Activated CD4-positive, alpha-beta T cell treated with anti-CD3 and anti-CD28 coated beads for 24 hours (primary cell): ENCODE measurements at regions not wholly inside any gene's neighbourhood (a gene's known extent, or its start where the extent isn't known, plus 50 kb on each side); places are given as distances from the start of the nearest gene placed in this dataset.

Source experiments
- DNase-seq, 2 donors: peaks; one replicate each; pipeline ENCODE4 v3.0.0-alpha.2; 2020; ENCODE audit warnings: low read depth in 2 of 2

DNA sequence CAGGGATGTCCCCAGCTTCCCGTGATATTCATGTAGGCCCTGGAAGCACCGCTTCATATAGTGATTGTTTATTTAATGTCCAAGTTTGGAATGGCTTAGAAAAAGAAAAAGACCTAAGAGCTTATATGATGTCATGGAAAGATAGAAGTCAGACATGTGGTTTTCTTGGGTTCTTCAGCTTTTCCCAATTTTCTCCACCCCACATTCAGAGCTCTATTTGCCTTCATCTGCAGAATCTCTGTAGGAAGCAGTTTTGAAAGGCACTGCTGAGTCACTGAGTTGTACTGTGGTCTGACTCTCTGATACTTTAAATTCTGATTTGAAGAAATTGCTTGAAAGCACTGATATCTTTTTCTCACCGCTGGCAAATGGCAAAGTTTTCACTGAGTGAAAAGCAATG lies 120.6 kb upstream of the EDNRA start:
- no peak for DNase-seq

DNA sequence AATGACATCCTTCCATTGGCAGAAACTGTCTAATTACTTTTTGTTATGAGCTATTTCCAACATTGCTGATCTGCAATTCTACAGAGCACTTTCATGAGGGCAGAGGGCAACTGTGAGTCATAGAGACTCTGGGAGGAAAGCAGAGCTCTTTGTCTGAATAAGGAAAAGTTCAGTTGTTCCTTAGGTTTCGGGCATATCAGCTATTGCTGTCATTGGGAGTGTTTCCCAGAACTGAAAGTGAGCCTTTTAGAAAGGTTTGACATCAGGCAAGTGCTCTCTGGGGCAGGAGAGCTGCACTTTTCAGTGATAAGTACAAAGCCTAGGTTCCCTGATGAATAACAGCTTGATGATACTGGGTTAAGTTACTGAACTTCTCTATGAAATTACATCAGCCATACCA lies 119.2 kb upstream of the EDNRA start:
- DNase-seq = no peak

DNA sequence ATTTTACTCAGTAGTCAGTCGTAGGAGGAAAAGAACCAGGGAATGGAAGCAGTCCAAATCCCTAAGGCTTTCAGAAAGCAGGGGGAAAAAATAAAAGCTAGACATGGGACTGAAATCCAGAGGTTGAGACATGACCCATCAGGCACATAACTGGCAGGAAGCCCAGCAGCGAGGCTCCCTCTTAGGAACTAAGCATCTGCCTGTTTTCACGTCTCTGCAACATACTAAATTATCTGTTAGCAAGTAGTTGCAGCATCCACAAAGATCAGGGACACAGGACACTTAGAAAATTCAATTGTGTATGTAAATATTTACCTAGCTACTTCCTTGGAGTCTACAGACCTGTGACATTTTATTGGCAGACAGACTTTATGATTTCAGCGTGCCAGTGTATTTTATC lies 118.0 kb upstream of the EDNRA start:
- no peak for DNase-seq

DNA sequence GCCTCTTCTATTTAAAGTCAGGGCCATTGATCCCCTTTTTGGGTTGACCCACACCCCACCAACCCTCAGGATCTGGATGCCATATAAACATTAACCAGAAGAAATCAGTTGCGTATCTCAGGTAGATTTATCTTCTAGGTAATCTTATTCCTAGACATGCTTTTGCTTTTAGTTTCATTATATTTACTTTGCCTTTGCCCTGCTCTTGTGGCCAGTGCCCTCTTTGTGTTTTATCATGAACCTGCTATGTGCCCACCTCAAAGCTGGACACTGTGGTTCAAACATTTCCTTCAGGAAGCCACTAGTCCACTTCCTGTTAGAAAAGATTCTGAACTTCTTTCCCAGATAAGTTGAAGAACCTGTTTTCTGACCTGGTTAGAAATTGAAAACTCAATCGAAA lies 117.4 kb upstream of the EDNRA start:
- no peak for DNase-seq

DNA sequence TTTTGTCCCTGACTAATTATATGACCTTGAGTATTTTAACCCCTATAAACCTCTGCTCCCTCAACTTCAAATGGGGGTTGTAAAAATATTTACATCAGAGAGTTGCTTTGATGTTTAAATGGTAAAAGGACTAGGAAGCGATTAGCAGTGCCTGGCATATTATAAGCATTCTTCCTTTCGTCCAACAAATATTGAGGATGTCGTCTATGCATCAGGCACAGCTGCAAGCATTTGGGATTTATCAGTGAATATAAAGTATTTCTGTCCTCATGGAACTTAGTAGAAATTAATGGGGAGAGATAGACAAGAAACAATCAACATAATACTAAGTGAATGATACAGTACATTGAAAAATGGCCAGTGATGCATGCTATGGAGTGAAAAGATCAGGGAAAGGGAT lies 115.5 kb upstream of the EDNRA start:
- DNase-seq = no peak

DNA sequence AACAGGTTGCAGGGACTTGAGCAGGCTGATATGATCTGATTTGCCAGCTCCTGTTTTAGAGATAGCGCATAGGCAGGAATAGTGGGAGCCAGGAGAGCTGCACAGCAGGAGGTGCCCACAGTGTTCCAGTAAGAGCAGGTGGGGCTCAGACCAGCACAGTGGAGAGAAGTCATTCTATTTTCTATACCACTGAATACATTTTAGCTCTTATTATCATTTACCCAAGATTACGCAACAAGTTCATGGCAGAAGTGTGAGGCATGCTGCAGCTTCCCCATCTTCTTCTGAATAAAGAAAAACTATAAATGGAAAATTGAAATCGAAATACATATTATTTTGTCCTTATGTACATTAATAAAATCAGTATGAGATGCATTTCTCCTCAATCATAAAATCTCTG lies 114.7 kb upstream of the EDNRA start:
- DNase-seq = no peak

DNA sequence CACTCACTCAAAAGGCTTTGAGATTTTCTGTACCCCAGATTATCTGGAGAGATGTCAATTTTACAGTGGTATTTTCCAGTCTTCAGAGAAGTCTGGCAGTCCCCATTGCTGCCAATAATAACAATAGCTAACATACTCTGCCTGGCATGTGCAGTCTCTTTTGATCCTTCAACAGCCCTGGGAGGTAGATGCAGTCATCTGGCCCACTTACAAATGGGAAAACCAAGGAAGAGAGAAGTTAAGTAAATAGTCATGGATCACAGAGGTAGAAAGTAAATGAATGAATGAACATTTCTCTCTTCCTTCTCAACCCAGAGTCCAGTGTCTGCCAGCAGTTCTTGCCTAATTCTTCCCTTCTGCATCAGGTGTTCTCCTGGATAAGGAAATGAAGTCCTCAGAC lies 113.0 kb upstream of the EDNRA start:
- no peak for DNase-seq

DNA sequence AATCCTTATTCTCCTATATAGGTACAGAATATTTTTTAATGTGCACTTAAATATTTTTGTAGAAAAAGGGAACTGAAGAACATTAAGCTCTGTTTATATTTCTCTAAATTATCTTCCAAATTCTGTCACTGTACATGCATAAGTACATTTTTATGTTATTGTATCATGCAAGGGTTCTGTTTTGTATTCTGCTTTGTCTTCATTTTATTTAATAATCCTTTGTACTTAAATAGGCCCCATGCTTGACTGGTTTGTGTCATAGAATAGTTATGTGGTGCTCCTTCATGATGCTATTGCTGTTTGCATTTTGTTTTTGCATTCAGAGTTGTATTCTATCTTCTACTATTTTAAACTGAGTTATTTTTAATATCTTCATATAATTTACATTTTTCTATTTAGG lies 111.9 kb upstream of the EDNRA start:
- no peak for DNase-seq

DNA sequence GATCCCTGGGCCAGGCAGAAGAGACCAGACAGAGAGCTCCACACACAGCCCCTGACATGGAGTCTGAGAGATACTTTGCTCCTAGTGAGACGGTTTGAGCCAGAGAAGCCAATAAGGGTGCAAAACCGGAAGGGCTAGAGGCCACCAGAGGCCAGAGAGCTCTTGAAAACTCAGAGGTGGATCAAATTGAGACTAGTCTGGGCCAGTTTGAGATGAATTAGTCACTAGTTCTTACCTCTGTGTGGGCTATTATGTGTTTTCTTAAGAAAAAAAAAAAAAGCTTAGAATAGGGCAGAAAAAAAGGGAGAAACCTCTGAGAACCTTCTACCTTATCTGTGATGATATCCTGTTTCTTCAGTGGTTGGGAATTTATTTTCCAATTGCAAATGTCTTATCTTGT lies 110.4 kb upstream of the EDNRA start:
- no peak for DNase-seq

DNA sequence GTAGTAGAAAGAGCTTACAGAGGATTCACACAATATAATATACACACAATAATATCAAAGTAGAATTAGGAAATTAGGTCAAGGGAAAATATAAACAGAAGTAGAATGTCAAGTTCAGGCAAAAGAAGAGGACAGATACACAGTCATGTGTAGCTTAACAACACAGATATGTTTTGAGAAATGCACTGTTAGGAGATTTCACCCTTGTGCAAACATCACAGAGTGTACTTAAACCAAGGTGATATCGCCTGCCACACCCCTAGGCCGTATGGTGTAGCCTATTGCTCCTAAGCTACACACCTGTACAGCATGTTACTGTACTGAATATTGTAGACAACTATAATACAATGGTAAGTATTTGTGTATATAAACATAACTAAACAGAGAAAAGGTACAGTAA lies 110.0 kb upstream of the EDNRA start:
- DNase-seq = no peak

DNA sequence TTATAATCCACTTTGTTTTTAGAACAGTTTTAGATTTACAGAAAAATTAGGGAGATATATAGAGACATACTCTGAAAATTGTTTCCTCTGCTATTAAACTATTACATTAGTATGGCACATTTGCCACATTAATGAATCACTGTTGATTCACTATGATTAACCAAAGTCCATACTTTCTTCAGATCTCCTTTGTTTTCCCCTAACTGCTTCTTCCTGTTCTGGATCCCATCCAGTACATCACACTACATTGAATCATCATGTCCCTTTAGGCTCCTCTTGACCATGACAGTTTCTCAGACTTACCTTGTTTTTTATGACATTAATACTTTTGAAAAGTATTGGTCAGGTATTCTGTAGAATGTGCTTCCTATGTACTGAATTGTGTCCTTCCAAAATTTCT lies 109.2 kb upstream of the EDNRA start:
- DNase-seq = no peak

DNA sequence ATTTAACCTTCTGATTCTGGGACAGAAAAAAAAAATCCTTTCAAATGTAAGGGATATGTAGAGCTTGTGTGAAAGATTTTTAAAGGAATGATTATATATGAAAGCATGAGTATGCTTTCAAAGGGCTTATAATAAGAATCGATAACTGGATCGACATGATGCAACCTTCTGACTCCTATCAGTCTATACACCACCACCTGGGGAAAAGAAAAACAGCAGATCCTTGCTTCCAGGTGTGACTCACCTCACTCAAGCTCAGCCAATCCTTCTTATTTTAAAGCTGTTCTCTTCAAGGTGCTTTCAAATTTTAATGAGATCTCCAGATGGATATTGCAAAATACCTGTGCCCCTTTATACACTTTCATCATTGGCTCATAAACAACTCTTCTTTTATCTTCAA lies 102.1 kb upstream of the EDNRA start:
- DNase-seq = no peak

DNA sequence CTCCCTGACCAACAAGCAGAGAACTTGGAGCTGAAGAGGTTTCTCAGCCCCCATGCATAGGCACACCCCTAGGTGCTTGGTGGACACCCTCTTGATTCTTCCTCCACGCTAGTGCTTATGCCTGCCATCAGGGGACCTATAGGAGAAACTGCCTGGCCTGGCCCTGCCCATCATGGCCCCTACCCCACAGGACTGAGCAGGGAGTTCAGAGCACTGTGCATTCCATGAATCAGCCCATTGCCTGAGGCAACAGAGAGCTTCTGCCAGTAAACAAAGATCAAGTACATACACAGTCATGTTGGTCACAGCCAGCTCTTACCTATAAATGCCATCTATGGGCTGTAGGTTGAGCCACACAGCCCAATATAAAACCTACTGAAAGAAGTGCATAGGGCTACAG lies 99.1 kb upstream of the EDNRA start:
- DNase-seq = no peak

DNA sequence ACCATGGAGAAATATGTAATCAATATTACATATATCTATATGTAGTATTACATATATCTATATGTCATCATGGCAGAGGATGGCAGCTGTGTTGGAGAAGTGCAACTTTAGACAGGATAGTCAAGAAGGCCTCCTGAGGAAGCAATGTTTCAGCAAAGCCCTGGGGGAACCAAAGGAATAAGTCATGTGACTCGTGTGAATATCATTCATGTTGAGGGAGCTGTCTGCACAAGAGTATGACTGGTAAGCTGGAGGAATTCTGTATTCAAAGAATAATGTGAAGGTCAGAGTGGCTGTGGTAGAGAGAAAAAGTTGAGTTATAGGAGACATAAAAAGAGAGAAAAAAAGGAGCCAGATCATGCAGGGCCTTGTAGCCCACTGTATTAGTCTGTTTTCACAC lies 92.9 kb upstream of the EDNRA start:
- no peak for DNase-seq

DNA sequence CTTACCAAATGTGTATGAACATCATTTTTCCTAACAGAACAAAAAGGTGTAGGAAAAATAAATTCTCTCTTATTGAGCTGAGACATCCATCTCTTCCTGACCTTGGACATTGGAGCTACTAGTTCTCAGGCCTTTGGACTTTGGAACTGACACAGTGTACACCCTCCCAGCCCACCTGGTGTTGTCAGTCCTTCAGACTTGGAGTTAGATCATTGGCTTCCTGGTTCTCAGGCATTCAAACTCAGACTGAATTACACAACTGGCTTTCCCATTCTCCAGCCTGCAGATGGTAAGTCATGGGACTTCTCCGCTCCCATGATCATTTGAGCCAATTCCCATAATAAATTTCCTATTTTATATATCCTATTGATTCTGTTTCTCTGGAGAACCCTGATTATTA lies 84.8 kb upstream of the EDNRA start:
- no peak for DNase-seq

DNA sequence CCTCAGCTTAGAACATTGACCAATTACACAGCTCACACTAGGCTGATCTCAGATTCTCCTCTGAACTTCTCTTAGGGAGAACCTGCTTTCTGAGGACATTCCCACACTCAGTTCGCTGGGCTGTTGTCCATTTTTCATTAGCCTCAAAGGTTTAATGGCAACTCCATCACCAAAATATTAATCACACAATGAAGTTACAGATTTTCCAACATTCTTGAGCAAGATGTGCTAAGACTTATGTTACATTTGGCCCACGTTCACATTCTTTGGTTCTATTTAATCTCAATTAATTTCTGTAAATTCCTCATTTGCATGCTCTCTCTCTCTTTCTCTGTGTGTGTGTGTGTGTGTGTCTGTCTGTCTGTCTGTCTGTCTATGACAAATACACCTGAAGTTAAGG lies 82.3 kb upstream of the EDNRA start:
- DNase-seq = no peak

DNA sequence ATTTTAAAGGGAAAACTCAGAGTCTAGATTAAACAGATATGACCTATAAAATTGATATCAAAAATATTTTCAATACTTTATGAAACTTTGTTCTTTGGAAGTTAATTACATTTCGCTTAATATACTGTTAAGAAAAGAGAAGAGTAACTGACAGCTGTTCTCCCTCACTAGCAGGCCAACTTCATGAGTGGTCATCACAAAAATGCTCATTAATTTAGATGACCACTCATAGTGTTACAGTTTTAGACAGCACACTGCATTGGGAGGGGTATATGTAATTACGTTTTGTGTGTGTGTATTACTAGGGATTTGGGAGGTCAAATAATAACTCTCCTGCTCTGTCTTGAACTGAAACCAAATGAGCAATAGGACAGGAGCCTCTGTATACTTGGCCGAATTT lies 80.2 kb upstream of the EDNRA start:
- DNase-seq = no peak

DNA sequence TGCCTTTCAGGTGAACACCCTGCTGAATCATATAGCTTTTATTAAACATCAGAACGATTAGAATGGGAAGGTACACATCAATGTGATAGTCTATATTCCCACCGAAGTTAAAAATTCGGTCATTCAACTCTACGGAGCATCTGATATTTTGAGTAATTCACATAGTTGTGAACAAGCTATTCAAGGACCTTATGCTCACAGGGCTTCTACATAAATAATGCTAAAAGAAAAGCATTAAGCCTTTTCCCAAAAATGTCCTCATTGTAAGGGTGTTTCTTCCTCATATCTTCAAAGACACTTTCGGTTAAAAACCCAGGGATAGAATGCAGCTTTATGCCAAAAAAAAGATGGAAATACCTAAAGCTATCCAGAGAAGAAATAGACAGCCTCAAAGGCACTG lies 79.7 kb upstream of the EDNRA start:
- DNase-seq = no peak

DNA sequence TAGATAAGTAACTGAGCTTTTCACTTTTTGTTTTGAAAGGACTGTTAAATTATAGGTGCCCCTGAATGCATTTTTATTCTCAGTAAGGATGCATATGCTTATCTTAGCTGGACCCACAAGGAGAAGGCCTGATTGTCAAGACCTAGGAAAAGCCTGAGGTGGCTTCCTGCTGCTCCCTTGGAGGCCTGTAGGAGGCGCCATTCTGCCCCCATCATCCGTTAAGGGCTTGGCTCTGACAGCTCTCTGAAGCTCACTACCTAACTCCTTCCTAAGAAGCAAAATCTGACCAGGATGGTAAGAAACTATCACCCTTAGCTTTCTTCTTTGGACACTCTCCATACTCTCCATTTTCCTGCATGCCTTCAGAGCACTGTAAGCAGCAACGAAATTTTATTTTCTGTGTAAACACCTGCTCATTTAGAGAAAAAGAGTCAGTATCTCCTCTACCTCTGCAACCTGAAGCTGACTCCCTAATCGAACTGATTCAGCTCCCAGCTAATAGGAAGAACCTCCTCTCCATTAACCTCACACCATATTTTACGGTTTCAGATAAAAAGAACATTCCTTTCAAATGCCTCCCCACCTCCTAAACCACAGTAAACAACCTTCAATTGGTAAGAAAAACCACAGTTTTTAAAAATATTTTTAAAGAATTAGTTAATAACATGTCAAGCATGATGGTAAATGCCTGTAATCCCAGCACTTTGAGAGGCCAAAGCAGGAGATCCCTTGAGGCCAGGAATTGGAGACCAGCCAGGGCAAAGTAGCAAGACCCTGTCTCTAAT lies 73.4 kb upstream of the EDNRA start:
- DNase-seq = no peak

DNA sequence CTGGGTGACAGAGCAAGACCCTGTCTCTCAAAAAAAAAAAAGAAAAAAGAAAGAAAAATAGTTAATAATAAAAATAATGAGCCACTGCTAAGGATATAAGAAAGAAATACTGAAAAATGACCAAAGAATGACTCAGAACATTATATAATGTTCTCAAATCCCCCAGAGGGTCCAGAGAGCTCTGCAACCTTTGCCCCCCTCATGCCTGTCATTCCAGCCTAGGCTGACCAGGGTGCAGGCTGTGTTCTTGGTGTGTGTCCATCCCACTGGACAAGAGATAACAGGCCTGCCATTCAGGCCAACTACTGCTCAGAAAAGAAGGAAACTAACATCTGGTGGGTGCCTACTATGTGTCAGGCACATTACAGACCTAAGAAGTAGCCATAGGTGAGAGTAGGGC lies 72.7 kb upstream of the EDNRA start:
- no peak for DNase-seq

DNA sequence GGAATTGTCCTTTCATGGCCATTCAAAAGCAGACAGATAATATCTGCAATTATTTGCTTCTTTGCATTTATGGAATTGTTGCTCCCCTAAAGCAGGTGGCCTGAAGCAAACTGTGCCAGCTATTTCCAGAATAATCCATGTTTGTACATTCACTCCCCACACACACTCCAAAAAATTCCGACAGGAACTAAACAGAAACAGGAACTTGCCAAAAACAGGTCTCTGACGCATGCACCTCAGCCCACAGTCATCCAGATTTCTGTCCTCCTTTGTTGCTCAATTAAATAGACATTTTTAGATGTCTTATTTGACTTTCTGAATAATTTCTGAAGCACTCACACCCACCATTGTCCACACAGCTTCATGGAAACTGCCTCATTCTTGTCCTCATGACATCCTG lies 71.5 kb upstream of the EDNRA start:
- no peak for DNase-seq

DNA sequence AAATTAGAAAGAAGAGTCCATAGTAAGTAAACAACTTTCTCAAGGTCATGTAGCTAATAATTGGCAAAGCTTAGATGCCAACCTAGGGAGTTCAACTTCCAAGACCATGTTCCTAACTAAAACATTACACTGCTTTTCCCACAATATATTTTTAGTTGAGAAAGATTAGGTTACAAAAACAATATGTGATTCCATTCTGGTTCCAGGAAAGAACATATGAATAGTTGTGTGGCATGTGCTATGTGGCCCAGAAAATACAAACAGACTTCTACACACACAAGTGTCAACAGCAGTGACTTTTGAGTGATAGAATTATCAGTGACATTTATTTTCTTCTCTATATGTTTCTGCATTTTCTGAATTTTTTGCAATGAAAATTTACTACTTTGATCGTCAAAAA lies 62.7 kb upstream of the EDNRA start:
- no peak for DNase-seq

DNA sequence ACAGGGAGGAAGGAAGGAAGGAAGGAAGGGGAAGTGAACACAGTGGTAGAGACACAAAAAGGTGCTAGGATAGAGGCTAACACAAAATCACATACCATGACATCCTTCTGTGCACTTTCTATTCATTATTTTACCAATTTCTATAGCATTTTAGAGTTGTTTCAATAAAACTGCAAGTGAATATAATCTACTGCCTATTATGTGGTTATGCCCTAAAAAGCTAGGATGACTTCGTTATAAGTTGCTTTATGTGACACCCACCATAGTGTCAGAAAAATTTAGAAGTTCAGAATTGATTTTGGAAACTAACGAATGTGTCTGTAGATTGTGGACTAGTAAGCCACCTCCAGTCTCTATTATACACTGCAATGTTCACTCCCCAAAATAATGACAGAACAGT lies 59.4 kb upstream of the EDNRA start:
- DNase-seq = no peak

DNA sequence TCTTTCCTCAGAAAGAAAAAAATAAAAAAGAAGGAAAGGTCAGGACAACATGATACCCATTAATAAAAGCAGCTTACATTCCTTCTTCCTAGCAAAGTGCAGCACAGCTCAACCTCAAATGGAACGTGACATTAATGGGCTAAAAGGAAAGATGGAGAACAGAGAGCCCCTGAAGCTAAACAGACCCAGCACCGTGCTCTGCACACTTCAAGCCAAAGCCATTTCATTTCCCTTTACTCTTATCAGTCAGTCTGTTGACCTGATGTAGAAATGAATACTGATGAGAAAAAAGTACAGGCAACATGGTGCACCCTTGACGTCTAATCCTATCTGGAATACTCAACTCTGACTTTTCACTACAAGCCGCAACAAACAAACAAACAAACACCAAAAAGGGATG lies 57.7 kb upstream of the EDNRA start:
- DNase-seq = no peak

DNA sequence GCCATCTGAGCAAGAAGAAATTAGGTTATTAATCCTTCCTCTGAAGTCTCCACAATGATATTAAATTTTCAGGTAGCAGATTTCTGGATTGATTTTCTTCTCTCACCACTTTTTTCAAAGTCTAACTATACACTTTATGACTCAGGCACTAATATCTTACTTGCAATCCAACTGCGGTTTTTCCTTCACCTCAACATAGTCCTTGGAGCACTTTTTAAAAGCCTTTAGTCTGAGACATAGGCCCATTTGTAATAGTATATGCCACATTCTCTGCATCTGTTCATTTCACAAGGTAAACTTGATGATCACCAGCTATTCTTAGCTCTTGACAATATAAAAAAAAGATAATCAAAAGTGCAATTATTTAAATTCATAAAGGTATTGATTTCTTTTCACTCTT lies 55.9 kb upstream of the EDNRA start:
- DNase-seq = no peak
